Colon (tissue), 2 donors: ENCODE measurements at regions not wholly inside any gene's neighbourhood (a gene's known extent, or its start where the extent isn't known, plus 50 kb on each side); places are given as distances from the start of the nearest gene placed in this dataset.

Source experiments
- FAIRE-seq: peaks from 2 replicates; lab custom pipeline; 2012; peaks lifted over from hg19 to GRCh38; lab: Jason Lieb, UNC
- donor health status: control.
- donor health status: control.

DNA sequence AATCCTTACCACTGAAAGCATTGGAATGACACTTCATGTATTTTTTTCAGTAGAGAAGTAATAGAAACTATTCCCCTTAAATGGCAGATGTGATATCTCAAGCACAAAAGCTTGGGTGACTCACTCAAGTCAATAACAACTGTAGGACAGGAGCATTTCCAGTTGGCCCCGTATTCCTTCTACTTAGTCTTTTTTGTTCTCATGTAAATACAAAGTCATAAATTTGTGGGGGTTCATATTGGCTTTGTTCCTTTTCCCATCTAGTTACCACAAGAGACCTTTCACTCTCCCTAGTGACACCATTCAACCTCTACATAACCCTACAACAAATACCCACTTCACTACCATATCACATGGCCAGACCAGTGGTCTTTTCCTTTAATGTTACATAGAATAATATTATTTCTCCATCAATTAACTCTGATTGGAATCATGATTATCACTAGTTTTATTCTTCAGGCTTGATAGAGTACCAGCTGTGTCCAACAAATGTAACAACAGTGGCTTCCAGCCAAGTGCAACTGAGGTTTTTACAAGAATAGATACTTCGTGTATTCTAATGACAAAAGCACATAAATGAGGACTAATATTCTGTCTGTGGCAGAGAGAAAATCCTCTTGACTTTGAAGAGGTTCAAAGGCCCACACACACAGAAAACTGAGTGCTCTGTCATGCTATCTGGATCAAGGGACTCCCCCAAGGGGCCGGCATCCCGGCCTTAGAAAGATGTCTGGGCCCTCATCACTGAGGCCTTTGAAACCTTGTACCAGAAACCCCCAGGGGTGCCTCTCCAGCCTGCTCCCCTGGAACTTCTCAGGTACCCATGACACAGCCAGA is 94.0 kb upstream of the THBS1 start:
- FAIRE-seq = no peak

DNA sequence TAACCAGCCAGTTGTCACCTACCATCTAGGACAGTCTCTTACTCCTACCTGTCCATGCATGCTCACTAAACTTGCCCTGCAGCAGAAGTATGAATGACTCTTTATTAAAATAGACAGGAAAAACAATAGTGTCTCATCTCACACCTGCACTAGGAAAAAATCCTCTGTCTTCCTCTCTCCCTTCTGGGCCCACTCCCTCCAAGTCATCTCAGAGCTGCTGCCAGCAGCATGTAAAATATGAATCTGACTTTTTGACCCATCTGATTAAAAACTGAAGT is 93.5 kb upstream of the THBS1 start:
- FAIRE-seq = no peak

DNA sequence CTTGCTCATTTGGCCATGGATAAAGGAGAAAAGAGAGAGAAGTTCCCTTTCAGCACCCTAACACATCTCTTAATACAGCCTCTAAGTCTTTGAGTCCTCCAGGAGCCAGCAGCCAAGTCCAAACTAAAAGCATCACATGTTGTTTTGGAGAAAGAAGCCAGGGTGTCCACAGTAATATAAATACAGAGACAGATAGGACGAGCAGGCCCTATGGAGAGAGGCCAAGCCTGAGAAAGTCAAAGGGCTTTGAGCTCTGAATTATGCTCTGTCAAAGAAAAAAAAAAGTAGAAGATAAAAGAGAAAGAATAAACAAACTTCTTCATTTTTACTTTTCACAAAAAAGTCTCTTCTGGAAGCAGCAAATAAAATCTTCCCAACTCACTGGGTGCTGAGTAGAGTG is 92.4 kb upstream of the THBS1 start:
- no peak for FAIRE-seq

DNA sequence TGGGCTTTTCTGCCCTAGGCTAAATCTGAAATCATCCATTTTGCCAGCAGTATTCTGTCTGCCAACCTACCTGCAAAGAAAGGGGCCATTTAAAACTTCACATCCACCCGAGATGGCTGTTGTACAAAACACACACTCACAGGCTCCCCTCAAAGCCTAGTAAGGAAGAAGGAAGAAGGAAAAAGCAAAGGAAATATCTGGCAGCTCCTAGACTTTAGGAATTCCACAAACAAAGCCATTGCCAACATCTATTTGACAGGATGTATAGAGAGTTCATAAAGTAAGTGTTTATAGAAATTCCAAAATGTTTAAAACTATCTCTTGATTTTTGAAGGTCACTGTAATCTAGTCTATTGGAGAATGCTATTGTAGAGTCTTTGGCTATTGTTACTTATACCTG is 91.9 kb upstream of the THBS1 start:
- FAIRE-seq = no peak

DNA sequence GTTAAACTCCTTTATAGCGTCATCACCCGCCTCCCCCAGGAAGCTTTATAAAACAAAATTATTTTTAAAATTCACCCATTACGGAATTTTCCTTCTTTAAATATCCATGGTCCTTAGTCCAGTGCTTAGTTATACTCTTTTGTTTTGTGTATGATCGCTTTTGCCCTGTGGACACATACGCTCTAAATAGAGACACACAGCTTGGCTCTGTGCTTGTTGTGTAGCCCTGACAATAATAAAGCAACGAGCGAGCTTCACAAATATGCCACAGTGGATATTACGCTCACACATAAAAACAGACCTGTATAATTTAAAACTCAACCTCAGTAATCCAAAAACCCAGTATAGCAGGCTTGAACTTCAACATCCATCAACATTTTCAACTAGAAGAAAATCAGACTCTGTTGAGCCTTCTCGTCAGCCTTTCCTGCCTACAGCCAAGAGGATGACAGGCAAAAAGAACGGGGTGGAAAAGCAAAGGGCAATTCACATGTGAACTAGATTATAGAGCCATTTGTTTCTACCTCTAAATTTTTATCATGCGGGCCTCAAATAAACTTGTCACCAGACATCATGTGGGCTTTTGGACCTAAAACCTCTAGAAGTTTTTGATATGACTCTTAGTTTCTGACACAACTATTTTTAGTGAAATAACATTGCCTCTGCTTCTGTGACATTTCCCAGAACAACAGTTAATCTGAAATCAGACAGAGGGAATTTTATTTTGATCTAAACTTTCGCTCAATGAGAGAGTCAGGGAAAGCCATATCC is 89.6 kb upstream of the THBS1 start:
- FAIRE-seq = no peak

DNA sequence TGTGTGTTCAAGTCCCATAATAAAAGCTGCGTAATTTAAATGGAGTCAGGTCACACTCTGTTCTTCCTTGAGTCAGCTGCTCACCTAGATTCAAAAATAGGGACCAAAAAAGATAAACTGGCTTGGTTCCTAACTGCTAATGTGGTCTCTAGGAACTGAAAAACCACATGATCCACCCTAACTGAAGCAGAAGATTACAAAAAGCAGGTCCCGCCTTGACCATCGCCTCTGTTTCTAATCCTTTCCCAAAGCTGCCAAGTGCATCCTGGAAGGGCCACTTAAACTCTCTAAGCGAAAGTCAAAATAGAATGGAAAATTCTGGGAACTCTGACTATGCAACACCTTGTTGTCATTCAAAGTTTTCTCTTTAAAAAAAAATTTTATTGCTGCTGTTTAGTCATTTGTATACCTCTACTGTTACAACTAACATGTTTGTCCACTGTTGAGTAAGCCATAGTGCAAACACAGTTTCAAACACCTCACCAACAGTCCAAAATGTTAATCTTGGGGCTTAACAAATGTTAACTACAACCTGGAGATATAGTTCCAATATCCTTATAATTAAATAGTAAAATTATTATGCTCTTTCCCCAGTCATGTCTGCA is 88.9 kb upstream of the THBS1 start:
- FAIRE-seq = no peak

DNA sequence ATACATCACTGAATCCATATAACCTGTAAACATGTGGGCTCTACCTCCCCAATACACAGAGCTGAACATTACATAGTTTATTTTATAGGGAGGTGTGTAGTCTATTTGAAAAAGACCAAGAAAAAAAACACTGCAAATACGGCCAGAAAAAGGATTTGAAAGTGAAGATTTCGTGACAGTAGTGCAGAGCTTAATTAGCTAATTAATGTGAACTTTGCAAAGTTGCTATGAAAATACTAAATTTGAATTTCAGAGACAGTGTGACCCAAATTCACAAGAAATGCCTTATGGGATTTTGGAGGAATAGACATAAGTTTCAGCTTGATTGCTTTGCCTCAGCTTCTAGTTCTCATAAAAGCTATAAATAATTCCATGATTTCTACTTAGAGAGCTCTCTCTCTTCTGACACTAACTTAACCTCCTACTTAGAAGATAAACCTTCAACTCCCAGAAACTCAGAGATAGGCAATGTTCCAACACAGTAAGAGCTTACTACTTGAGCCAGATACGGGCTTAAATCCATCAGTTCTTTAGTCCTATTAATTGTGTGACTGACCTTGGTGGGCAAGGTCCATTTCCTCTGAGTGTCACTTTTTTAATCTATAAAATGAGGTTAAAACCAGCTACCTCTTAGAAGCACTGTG is 87.3 kb upstream of the THBS1 start:
- FAIRE-seq = no peak

DNA sequence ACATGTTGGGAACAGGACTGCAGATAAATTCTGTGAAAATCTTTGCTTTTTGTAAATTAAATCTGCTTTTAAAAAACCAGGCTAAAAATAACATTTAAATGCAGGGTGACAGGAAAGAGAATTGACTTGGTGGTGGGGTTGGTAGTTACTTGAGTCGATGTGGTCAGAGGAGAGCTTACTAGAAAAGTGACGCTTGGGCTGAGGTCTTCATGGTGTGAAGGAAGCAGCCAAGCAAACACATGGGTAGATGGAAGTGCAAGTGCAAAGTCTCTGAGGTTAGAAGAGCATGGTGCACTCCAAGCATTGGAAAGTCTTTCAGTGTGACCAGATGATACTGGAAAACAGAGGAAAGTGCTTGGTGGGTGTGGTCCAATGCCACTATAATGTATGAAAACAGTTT is 86.4 kb upstream of the THBS1 start:
- FAIRE-seq = no peak

DNA sequence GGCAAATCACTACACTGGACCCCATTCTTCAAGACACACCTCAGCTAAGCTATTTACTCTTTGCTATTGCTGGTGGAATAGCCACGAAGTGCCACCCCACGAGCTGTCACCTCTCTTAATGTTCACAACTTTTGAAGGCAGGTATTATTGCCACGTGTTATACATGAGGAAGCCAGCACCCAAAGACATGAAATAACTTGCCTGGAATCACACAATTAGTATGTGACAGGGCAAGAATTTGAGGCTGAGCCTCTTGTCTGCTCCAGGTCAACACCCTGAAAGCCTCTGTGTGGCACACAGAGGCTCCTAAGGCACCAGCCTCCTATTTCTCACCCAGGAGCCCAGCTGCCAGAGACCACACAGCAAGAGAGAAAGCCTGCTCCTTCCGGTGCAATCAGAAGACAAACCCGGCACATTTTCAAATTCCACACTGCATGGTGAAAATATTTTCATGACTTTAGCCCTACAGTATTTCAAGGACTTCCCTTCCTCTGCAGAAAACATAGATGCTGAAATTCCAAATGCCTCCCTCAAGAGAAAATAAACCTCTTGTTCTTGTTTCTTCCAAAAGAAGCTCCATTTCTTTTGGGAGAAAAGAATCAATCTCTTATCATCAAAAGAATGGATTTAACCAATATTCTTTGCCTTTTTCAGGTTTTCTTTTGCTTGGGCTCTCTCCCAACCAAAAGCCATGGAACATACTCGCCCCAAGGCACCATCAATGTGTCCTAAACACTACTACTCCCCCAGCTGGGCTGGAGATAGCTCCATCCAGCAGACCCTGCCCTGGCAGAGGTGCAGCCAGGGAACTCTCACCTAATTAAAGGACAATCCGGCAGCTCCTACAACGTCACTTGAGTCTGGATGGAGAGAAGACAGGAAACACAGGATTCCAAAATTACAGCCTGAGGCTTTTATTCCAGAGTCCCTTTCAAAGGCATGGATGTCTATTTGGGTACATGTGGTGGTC is 84.7 kb upstream of the THBS1 start:
- no peak for FAIRE-seq

DNA sequence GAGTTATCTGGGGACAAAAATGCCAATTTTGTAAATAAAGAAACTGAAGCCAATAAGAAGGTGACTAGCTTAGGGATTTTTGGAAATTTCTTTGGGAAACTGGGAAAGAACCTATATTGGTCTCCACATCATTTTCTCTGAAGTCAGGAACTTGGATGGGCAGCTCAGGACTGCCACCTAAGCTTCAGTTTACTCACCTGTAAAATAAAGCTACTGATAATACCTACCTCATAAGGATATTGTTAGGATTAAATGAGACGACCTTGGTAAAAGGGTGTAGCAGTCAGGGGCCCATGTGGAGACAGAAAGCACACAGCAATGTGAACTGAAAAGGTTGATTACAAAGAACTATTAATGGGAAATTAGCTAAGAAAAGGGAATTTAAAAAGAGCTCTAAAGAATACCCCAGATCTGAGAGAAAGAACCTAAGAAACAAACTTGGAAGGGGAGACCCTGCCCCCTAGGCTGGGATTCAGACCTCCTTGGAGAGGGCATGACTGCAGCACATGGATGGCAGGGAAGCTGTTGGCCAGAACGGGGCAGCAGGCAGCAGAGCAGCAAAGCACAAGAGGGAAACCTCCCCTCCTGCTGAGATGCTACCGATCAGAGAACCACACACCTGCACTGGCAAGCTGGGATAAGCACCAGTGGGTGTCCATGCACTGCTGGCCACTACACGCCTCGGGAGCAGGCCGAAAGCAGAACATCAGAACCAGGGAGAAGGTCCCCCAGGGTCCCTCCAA is 83.7 kb upstream of the THBS1 start:
- FAIRE-seq = no peak

DNA sequence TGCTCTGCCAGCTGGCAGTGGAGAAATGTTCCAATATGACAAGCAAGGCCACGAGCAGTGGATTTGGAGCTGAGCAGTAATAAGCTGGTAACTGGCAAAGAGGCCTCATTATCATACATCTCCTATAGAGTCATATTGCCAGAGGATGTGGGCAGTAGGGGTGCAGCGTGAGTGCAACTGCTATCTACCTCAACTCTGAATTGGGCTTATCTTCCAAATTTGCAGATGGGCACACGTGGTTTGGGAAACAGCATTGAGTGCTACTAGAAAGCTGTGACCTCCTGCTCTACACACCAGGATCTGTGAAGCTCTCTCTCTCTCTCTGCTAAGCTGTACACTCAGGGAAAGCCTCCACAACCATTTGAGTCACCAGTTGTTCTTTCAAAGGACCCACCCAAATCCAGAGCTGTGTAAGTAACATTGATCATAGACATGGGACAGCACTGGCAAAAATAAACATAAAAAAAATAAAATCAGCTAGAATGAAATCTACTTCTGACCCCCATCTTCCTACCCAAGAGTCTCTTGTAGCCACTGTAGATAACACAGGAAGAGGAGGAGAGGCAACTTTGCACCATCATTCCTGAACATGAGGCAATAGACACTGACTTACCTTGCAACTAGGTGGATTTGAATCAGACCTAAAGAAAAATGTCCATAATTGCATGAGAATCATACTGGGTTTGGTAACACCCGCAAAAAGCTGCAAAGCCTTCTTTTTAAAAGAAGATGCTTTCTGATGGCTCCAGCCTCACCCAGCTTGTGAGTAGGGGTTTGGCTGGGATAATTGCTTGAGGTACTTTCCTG is 82.9 kb upstream of the THBS1 start:
- no peak for FAIRE-seq

DNA sequence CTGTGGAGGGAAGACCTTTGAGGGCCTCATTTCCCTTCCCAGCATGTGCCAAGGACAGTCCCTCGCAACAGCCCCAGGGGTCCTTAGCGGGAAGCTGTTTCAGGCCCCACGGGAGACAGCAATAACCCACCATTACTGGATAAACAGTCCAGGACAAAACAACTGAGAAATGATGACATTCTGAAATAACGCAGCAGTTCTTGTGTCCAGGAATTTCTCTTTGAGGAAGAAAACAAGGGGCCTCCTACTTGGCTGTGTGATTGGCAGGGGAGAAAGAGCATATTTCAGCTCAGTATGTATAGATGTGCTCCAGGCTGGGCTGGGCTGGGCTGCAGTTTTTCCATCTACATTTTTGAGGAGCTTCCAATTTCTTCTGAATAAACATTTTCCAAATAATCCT is 82.2 kb upstream of the THBS1 start:
- FAIRE-seq = no peak

DNA sequence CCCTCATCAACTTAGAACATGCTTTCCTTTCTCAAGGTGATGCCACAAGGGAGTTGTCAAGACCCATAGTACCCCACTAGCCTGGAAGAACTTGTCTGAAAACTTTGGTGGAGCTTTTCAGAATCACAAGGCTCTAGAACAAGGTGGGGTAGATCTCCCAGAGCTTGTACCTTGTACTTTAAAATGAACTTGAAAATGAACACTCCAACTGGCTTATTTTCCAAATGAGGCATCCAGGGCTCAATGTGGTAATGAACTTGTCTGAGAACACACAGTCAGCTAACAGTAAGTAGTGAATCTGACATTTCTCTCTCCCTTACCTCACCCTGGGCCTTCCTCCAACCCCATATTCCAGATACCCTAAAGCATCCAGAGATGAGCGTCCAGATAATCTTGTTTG is 81.8 kb upstream of the THBS1 start:
- no peak for FAIRE-seq

DNA sequence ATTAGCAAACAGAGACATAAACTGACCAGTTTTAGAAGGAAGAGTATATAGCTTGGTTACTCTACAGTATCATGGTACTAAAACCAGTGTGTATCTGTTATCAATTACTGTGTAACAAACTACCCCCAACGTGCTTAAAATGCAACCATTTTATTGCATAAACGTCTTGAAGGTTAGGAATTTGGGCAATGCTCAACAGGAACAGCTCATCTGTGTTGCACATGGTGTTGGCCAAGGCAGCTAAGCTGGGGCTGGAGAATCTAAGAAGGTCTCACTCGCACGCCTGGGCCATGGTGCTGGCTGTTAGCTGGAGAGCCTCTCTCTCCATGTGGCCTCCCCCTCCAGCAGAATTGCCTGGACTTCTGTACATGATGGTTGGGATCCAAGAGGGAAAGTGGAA is 81.2 kb upstream of the THBS1 start:
- no peak for FAIRE-seq

DNA sequence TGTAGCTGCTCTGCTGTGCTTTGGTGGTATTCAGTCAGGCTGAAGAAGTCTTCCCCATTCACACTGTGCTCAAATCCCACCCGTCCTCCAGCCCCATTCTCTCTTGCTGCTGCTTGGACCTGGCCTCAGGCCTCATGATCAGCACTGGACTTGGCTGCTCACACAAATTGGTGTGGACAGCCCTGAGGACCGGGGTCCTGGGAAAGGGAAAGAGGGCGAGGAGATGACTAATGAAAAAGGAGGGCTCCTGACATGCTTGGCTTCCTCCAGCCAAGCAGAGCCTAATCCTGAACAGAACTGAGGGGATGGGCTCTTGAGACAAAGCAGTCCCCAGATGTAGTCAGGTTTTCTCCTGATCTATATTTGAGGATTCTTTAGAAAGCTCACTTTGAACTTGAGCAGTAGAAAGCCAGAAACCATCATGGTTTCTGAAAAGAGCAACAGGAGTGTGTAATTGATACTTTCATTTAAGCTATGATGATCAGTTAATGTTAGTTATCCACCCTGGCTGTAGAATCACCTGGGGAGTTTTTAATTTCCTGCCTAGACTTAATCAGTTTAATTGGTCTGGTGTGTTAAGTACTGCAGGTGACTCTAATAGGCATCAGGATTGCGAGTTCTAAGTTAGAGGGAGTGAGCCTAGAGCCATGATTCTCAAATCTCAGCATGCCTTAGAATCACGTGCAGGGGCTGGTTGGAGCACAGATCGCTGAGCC is 79.4 kb upstream of the THBS1 start:
- FAIRE-seq = no peak

DNA sequence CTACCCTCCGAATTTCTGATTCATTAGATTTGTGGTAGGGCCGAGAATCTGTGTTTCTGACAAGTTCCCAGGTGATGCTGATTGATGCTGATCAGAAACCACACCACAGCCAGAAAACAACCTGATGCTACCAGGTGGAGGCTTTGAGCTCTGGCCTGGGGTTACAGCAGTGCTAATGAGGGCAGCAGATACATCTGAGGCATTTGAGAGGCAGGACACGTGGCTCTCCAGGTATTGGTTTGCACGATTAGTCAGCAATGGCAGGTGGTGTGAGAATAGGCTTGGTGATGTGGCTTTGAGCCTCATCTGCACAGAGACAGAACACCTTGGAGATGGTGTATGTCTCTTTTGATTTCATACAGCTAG is 78.8 kb upstream of the THBS1 start:
- FAIRE-seq = no peak

DNA sequence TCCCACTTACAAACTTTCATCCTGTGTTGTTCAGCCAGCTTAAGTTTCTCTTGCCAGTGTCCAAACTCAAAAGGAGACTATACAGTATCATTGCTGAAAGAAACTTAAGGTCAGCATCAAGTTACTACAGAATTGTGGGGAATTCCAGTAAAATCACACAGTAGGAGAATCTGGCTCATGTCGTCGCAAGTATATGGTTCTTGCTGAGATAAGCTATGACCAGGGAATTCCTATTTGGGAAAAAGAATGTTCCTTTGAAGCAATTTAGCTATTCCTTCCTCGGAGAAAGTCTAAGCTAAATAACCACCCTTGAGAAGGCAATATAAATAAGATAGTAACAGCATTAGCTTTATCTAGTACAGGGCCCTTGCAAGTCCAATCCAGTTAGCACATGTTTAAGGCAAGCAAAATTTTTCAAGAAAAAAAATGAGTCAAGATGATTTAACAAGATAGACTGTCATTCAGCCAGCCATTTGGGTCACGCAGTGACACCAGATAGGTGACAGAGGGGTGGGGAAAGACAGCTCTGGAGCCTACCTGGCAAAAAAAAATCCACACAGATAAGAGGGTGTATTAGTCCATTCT is 78.2 kb upstream of the THBS1 start:
- no peak for FAIRE-seq

DNA sequence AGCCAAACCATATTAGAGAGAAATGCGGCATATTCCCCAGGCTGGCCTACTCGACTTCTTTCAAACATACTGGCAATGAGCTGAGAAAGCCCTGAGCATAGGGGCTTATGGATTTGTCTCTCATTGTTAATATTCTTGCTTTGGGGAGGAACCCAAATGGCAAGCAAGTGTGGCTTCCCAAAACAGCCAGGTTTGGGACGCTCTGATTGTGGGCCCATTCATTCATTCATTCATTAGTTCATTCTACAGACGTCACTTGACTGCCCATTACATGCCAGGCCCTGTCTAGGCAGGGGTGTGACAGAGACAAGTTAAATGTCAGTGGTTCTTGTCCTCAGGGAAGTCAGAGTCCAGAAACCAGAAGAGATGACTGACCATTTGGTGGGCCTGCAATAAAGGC is 77.4 kb upstream of the THBS1 start:
- no peak for FAIRE-seq

DNA sequence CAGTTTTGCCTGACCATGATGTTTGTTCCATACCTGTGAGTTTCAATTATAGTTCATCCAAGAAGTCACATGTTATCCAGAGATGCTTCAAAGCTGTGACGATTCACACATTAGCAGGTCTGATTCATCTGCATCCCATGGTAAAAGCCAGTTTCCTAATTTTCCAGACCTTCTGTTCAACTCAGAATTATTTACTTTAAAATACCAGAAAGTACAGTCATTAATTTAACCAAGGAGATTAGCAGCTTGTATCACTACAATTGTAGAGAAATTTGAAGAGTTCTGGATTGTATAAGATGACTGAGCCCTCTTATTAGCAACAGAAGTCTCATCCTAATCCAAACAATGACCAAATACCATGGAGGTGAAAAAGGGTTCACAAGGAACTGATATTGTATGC is 76.1 kb upstream of the THBS1 start:
- no peak for FAIRE-seq
